ENCODE measurements at regions not wholly inside any gene's neighbourhood (a gene's known extent, or its start where the extent isn't known, plus 50 kb on each side); places are given as distances from the start of the nearest gene placed in this dataset.

DNA sequence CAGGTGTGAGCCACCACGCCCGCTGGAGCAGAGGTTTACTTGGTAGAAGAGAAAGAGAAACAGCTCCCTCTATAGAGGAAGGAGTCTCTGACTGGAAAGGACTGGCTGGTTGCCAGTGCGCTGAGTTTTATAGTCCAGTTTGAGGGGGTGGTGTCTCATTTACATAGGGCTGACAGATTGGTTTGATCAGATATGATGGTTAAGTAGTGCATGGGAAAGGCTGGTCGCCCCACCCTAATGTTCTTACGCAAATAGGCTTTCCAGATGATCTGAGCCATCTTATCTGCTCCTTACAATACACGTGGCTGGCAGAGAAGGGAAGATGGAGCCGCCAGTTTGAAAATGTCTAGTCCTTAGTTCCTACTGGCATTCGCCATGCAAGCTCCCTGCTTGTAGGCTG lies 439.5 kb downstream of the NAF1 start:
- H3K27me3 Mint-ChIP-seq (ENCODE audit: unreplicated experiment), result no peaks in the 10 kb centered on the region
- no peaks in the 10 kb centered on the region for H3K36me3 Mint-ChIP-seq (ENCODE audit: low read depth, unreplicated experiment)
- DNase-seq (ENCODE audit: low spot score), result no peak
- TF ChIP-seq, protein P1, sequence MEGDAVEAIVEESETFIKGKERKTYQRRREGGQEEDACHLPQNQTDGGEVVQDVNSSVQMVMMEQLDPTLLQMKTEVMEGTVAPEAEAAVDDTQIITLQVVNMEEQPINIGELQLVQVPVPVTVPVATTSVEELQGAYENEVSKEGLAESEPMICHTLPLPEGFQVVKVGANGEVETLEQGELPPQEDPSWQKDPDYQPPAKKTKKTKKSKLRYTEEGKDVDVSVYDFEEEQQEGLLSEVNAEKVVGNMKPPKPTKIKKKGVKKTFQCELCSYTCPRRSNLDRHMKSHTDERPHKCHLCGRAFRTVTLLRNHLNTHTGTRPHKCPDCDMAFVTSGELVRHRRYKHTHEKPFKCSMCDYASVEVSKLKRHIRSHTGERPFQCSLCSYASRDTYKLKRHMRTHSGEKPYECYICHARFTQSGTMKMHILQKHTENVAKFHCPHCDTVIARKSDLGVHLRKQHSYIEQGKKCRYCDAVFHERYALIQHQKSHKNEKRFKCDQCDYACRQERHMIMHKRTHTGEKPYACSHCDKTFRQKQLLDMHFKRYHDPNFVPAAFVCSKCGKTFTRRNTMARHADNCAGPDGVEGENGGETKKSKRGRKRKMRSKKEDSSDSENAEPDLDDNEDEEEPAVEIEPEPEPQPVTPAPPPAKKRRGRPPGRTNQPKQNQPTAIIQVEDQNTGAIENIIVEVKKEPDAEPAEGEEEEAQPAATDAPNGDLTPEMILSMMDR (IDR thresholded peaks at IDR 0.05; ENCODE audit: unreplicated experiment), result no peak
- no peaks in the 10 kb centered on the region for H3K9me3 Mint-ChIP-seq (ENCODE audit: unreplicated experiment)
- H3K4me1 Mint-ChIP-seq (ENCODE audit: unreplicated experiment), result no peaks in the 10 kb centered on the region
- no peak overlapping the region for H3K27ac Mint-ChIP-seq (ENCODE audit: unreplicated experiment)
- H3K4me3 Mint-ChIP-seq (ENCODE audit: unreplicated experiment), result no peak overlapping the region

DNA sequence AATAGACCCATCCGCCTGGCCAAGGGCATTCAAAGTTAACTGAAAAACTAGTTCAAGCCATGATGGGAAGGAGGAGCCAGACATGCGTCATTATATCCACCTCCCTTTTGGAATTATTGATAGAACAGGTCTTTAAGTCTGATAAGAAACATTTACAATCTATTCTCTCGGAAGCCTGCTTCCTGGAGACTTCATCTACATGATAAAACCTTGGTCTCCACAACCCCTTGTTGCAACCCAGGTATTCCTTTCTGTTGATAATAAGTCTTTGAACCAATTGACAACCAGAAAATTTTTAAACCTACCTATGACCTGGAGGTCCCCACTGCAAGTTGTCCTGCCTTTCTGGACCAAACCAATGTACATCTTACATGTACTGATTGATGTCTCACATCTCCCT lies 451.3 kb downstream of the NAF1 start:
- TF ChIP-seq, protein P1 (IDR thresholded peaks at IDR 0.05; ENCODE audit: unreplicated experiment), result no peak
- no peak for DNase-seq (ENCODE audit: low spot score)
- H3K9me3 Mint-ChIP-seq (ENCODE audit: unreplicated experiment), result peaks cover 5% of the 10 kb centered on the region
- peaks cover 5% of the 10 kb centered on the region for H3K36me3 Mint-ChIP-seq (ENCODE audit: low read depth, unreplicated experiment)
- H3K27me3 Mint-ChIP-seq (ENCODE audit: unreplicated experiment), result no peaks in the 10 kb centered on the region
- H3K4me3 Mint-ChIP-seq (ENCODE audit: unreplicated experiment), result no peak overlapping the region
- no peak overlapping the region for H3K27ac Mint-ChIP-seq (ENCODE audit: unreplicated experiment)
- H3K4me1 Mint-ChIP-seq (ENCODE audit: unreplicated experiment), result no peaks in the 10 kb centered on the region

DNA sequence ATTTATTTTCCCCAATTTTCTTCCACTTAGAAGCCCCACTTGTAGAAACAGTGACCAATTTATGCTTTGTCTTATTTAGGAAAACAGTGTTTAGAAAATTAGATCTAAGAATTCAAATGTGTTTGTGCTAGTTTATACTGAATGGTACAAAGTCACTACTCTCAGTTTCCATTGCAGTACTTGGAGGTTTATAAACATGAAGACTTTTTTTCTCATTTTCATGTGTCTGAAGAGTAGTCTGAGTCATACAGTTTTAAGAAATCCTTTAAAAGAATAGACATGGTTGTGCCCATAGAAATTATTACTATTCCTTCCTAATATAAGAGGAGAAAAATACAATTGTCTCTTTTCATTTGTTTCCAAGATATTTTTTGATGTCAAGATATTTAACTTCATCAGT lies 458.7 kb downstream of the NAF1 start:
- peaks cover 2% of the 10 kb centered on the region for H3K27me3 Mint-ChIP-seq (ENCODE audit: unreplicated experiment)
- peaks cover 11% of the 10 kb centered on the region for H3K9me3 Mint-ChIP-seq (ENCODE audit: unreplicated experiment)
- DNase-seq (ENCODE audit: low spot score), result no peak
- peaks cover 19% of the 10 kb centered on the region for H3K36me3 Mint-ChIP-seq (ENCODE audit: low read depth, unreplicated experiment)
- H3K4me3 Mint-ChIP-seq (ENCODE audit: unreplicated experiment), result no peak overlapping the region
- H3K4me1 Mint-ChIP-seq (ENCODE audit: unreplicated experiment), result peaks cover 6% of the 10 kb centered on the region
- no peak overlapping the region for H3K27ac Mint-ChIP-seq (ENCODE audit: unreplicated experiment)
- TF ChIP-seq, protein P1 (IDR thresholded peaks at IDR 0.05; ENCODE audit: unreplicated experiment), result no peak

DNA sequence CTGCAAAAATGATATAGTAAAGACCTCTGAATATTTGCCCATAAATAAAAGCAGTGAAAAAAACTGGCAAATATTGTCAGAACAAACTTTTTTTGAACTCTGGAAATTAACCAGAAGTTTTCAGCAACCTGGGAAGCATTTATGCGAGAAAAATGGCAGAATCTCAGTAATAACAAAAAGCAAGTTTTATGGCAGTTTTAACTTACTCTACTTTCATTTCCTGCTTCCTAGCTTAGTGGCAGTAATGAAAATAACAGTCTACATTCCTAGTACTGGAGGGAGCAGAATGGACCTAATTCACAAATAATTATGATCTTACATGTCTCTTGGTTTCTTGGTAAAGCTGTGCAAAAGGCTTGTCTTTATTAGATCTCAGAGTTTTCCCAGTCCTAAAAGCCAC lies 460.1 kb downstream of the NAF1 start:
- Mint-ChIP-seq H3K4me3 (ENCODE audit: unreplicated experiment) (no peak overlapping the region), H3K4me1 (ENCODE audit: unreplicated experiment) (peaks cover 6% of the 10 kb centered on the region), H3K27ac (ENCODE audit: unreplicated experiment) (no peak overlapping the region), H3K36me3 (ENCODE audit: low read depth, unreplicated experiment) (peaks cover 19% of the 10 kb centered on the region), H3K27me3 (ENCODE audit: unreplicated experiment) (peaks cover 2% of the 10 kb centered on the region), H3K9me3 (ENCODE audit: unreplicated experiment) (peaks cover 11% of the 10 kb centered on the region)
- no peak for DNase-seq (ENCODE audit: low spot score)
- TF ChIP-seq, protein P1 (IDR thresholded peaks at IDR 0.05; ENCODE audit: unreplicated experiment), result no peak

DNA sequence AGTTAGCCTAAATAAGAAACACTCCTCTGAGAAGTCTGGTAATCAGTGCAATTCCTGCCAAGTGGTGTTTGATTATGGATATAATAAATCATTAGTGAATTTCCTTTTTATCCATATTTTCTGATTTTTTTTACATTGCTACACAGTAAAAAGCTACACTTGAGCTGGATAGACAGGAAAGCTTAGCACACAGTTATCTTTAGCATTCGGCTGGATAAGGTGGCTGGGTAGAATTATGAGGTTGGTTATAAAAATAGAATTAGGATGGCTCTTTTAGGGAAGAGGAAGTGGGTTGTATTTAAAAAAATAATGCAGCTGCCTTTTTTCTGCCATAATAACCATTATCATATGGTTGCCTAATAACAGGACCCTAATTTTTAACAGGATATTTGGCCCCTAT lies 460.6 kb downstream of the NAF1 start:
- TF ChIP-seq, protein P1 (IDR thresholded peaks at IDR 0.05; ENCODE audit: unreplicated experiment), result no peak
- Mint-ChIP-seq H3K36me3 (ENCODE audit: low read depth, unreplicated experiment) (peaks cover 18% of the 10 kb centered on the region), H3K27ac (ENCODE audit: unreplicated experiment) (no peak overlapping the region), H3K4me3 (ENCODE audit: unreplicated experiment) (no peak overlapping the region), H3K9me3 (ENCODE audit: unreplicated experiment) (peaks cover 11% of the 10 kb centered on the region), H3K27me3 (ENCODE audit: unreplicated experiment) (peaks cover 2% of the 10 kb centered on the region), H3K4me1 (ENCODE audit: unreplicated experiment) (peaks cover 6% of the 10 kb centered on the region)
- no peak for DNase-seq (ENCODE audit: low spot score)

Measured in endothelial cell (in vitro differentiated cells).